Glomerular visceral epithelial cell (primary cell): ENCODE measurements at regions not wholly inside any gene's neighbourhood (a gene's known extent, or its start where the extent isn't known, plus 50 kb on each side); places are given as distances from the start of the nearest gene placed in this dataset.

Experiments used
- DNase-seq: peaks from one replicate; pipeline ENCODE4 v3.0.0-alpha.2; 2016; ENCODE audit errors: extremely low spot score

DNA sequence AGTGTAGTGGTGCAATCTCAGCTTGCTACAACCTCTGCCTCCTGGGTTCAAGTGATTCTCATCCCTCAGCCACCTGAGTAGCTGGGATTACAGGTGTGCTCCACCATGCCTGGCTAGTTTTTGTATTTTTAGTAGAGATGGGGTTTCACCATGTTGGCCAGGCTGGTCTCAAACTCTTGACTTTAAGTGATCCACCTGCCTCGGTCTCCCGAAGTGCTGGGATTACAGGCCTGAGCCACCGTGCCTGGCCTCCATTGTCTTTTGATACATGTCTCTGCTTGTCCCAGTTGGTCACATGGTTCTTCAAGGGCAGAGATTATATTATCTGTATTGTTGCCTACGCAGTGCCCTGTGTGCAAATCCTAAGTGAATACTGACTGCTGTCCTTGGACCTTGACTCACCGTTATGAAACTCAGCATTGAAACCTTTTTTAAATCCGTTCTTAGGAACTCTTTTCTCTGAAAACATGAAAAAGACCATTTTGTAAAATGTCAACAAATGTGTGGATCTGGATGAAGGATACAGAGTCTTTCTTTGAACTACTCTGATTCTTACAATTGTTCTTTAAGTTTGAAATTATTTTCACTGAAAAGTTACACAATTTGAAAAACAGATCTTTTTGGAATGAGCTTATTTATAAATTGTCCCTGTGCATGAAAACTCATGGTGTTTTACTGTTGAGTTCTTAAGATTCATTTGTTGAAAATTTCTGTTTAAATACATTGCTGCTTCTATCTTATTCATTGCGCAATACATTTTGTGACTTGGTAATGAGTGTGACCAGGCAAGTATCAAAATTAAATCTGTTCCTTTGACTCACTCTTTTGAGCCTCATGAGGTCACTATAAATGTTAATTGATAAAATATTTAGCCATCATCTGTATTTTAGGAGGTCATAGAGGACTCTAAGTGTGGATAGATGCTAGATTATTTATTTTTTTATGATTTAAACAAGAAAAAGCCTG lies 293.5 kb downstream of the UTRN start:
- DNase-seq, result no peak

- DNase-seq, result no peak
These were observed 294.9 kb downstream of the UTRN start for GRCh38 chr6:144580039-144580438.

DNA sequence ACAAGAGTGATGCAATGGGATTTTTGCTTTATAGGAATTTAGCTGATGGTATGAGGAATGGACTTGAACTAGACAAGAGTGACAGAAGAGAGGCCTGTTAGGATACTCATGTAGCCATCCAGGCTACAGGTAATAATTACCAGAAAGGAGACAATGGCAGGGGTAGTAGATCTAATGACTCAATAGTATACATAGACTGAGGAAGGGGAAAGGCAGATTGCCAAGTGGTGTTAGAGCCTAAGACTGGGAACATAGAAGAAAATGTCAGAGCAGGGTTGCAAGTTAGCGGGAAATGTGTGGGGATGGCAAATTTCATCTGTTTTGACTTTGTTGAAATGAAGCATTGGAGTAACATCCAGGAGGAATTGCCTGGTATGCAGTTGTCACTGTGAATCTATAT lies 295.6 kb downstream of the UTRN start:
- DNase-seq, result no peak

DNA sequence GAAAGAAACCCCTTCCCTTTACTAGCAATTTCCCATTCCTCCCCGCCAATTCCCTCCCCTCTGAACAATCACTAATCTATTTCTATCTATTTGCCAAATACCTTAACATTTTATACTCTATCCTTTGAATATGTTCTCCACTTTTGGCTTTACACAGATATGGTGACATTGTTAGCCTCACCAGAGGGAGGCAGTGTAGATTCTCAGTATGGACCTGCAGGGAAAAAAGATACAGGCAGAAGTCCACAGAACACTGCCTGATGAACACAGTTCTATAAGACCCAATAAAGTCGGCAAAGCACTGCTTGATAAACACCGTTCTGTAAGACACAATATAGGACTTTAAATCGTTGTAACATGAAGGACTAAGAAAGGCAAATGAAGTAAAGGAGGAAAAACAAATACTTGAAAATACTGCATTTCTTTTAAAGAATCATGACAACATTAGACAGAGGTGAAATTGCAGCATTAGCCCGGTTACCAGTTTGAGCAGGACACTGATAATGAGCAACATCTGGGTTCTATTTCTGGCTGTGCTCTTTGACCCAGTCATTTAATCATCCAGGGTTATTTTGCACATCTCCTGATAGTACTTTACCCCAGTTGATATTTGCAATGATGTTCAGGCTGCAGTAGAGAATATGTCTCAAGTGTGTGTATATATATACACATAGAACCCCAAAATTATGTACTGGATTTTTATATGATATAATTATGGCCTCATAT lies 296.8 kb downstream of the UTRN start:
- DNase-seq, result peak; percentile 19

DNA sequence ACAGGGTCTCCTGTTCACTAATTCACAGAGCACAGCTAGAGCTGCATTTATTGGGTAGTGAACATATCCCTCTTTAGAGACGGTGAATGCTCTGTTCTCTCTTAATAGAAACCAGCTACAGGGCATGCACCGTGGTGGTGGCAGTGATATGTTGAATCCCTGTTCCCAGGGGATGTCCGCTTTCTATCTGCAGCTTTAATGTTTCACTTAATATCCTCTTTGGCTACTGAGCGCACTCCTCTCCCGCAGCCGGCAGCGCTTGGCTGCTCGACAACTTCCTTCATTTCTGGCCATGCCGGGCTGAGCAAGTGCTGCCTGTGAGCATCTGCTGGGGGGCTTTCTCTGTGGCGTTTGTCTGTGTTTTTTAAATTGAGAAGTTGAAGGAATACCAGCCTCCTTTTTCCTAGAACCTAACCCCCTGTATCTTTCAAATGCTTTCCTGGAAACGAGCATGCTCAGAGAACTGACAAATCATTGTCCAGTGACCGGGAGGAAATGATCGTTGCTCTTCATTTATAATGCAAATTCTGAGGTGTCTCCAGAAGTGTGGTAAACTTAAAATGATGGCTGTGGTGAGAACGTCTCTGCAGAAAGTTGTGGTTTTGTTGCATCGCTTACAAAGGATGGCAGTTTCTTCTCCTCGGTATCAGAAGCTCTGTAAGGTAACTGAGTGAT lies 297.9 kb downstream of the UTRN start:
- peak; percentile 40 for DNase-seq

DNA sequence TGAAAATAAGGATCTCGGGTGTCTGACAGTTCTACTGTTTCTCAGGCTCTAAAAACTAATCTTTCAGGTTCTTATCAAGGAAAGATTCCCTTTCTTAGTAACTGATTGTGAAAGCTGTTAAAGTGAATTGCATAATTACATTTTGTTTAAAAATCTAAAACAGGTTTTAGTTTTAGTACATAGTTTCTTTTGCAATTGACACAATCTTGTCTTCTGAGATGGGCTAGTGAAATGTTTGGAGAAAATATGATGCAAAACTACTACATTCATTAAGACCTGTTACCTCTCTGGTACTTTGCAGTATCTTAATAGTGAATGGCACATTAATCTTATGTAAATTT lies 298.4 kb downstream of the UTRN start:
- no peak for DNase-seq

DNA sequence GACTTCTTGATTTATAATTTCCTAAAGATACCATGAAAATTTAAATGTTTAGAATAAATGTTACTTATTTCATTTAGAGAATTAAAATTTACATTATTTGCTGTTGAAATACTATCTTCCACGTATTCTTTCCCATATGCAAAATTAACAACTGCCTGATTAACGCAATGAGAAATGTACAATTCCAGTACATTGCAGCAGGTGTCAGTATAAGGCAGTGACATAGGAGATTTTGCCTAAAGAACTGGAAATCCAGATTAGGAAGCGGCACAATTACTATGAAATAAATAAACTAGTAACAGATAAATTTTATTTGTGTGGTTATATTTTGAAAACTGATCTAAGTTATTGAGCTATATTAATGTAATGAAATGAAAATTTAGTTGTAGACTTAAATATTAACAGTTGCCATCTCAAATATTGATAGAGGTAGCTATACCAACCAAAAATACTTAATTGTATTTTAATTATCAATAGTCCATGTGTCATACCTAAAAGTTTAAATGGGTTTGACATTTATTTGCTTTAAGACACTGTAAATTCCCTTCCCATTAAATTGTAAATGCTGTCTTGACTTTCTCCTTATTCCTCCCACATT lies 300.2 kb downstream of the UTRN start:
- peak; percentile 37 for DNase-seq

DNA sequence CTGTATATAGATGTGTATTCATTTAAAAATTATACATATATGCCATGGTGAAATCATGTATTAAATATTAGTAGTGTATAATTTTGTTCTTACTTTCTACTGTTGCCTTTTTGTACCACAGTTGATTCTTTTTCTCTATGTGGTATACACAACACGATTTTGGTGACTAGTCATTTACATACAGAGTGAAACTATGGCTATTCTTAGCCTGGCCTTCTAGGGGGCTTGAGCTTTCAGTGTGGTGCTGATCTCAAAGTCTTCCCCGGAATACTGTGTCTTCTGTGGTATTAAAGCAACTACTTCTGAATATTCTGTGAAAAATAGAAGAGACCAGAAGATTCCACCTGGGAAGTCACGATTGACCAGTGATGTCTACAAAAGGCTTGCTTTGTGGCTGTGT lies 301.9 kb downstream of the UTRN start:
- no peak for DNase-seq

DNA sequence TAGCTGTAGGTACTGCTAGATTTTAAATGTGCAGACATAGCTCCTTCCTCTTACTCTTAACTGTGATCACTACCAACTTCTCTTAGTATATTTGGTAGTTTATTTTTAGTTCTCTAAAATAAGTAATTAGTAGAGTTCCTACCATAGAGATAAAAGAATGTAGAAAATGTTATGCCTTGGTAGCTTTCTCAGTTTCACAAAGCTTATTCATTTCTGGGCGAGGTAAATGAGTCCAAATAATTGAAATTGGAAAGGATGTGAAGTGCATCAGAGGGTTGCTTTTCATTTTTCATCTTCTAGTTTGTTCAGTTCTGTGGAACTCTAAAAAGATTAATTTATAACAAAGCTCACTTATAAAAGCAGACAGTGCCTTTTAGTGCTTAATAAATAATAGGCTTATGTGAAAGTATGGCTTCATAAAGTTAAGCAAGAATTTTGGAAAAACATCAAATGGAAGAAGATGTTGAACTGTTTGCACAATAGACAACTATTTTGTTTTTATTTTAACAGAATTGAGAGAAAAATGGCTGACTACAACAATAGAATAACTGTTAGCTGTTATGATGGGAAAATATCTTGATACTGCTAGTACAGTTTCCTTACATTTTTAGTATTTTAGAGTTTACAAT lies 303.7 kb downstream of the UTRN start:
- no peak for DNase-seq

DNA sequence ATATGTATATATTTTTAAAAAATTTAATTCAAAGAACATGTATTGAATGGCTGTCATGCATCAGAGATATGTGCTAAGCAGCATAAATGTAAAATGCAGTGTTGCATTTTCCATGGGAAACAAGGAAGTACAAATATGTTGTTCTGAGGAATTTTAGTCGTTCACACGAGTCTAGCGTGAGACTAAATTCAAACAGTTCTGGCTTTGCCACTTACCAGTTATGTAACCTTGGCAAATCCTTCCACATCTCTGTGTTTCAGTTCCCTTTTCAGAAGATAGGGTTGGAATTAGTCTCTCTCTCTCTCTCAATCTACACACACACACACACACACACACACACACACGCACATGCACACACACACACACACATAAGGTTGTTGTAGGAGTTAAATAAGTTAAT lies 305.4 kb downstream of the UTRN start:
- no peak for DNase-seq

GRCh38 chr6:144593392-144593791 lies 308.3 kb downstream of the UTRN start:
- DNase-seq, result no peak

GRCh38 chr6:144594585-144594984 lies 309.4 kb downstream of the UTRN start:
- DNase-seq, result no peak

GRCh38 chr6:144595266-144595665 lies 310.1 kb downstream of the UTRN start:
- DNase-seq, result peak; percentile 23

DNA sequence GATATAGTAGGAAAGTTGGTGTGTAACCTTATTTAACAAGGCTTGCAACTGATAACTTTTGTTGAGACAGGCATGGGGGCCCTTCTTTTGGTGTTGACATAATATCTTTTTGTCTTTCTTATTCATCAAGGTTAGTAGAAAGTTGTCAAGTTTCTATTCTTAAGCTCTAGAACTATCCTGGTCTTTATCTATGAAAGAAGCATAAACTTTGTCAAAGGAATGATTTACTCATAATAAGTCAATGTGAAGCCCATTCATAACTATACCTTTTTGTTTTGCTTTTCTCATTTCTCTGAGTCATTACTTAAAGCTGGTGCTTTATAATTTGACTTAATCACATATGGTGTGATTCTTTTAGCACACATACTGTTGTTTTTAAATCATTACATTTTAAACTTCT lies 312.4 kb downstream of the UTRN start:
- DNase-seq, result no peak

DNA sequence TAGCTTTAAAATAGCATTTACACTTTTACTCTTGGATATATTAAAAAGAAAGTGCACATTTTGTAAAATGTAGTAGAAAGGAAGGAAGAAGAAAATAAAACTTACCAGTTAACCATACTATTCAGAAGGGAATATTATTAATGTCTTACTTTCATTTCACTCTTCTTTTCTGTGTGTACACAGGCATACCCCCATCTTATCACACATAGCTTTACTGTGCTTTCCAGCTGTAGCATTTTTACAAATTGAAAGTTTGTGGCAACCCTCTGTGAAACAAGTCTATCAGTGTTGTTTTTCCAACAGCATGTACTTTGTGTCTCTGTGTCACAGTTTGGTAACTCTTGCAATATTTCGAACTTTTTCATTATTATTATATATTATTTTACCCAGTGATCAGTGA lies 314.5 kb downstream of the UTRN start:
- DNase-seq, result no peak

GRCh38 chr6:144601221-144601620 lies 316.1 kb downstream of the UTRN start:
- DNase-seq, result no peak

DNA sequence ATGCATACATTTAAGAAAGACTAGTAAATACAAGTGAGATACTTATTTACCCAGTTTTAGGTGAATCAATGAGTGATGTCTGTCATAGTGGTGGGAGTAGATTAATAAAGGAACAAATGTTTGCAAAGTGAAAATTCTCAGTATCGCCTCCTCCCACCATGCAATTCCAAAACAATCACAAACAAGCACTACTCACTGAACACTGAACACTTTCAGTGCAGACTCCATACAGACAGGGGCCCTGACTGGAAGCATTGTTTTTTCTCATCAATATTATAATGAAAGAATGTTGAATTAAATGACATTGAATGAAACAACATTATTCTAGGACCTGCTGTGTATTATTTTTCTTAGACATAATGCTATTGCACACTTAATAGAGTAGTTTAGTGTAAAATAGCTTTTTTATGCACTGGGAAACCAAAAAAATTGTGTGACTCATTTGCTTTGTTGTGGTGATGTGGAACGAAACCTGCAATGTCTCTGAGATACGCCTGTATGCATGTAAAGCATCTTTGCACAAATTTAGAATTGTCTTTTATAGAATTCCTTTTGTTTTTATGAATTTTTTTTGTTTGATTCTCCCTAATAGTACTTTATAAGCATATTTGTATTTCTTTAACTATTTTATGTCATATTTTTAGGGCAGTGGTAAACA lies 317.5 kb downstream of the UTRN start:
- no peak for DNase-seq

DNA sequence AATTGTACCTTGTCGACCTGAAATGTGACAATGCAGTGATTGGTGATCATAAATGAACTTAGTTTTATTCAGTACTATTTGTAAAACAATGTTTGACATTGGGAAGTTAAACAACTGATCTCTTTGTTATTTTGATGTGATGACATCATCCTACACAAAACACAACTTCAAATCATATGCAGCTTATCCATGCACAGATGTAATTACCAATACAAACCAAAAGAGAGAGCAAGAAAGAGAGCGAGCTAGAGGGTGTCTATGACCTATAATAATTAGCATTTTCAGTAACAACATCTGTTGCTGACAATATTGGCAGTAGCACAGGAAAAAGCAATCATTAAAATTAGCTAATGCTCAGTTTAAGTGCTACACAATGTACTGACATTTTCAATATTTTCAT lies 320.9 kb downstream of the UTRN start:
- no peak for DNase-seq

GRCh38 chr6:144607998-144608735 lies 323.0 kb downstream of the UTRN start:
- no peak for DNase-seq

GRCh38 chr6:144612811-144613210 lies 327.7 kb downstream of the UTRN start:
- DNase-seq, result no peak

DNA sequence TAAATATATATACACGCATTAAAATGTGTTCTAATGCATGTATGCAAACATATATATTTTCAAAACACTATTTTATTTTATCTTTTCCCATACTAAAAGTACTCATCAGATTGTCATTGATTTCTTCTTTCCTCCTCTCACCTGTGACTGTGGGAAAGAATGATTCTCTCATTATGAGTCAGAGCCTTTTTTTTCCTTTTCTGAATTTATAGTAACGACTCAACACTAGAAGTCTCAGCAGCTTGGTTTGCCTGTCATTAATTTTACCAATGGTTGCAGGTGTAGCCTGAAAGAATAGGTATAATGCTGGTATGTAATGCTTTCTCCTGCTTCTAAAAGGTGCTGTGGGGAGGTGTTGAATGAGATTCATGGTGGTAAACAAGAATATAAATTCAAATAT lies 328.7 kb downstream of the UTRN start:
- no peak for DNase-seq
